ENCODE measurements at regions not wholly inside any gene's neighbourhood (a gene's known extent, or its start where the extent isn't known, plus 50 kb on each side); places are given as distances from the start of the nearest gene placed in this dataset.
"Not testable (repeated sequence)": the region's sequence is repeated elsewhere in the genome, so short reads cannot be mapped to it uniquely, and the experiment has no call there.

DNA sequence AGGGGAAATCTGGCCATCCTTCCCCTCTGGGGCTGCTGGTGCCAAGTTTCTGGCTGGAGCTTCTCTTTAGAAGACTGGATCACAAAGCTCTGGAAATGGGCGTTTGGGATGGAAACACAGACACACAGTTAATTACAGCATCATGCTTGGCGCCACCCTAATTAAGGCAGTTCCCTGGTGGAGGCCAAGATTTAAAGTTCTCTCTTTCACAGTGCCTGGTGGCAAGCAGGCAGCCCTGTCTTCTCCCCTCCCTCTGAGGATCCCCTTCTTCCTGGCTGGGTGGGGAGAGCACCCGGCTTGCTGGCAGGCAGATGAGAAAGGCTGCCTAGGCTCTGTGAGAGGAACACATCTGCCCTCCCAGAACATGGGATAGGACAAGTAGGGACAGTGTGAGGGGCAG, 59.0 kb upstream of the NKD1 start:
- Histone ChIP-seq H3K79me2 (ENCODE audit: control insufficient read depth, insufficient read depth, low read length) (no peaks in the 10 kb centered on the region), H3K79me1 (ENCODE audit: low read length) (no peaks in the 10 kb centered on the region), H3K4me1 (ENCODE audit: control insufficient read depth, low read depth, low read length) (no peaks in the 10 kb centered on the region), H3K18ac (ENCODE audit: low read length) (no peak overlapping the region), H2BK120ac (ENCODE audit: low read depth, low read length) (no peak overlapping the region), H2AK5ac (ENCODE audit: low read length) (no peak overlapping the region), H3K36me3 (ENCODE audit: control insufficient read depth, insufficient read depth, low read length) (no peaks in the 10 kb centered on the region), H3K23ac (ENCODE audit: low read length) (no peak overlapping the region), H3K9ac (ENCODE audit: low read length) (no peak overlapping the region), H2BK15ac (replicated peaks; ENCODE audit: low read depth) (no peak overlapping the region), H4K5ac (ENCODE audit: low read length) (no peak overlapping the region), H4K8ac (ENCODE audit: low read depth, low read length) (no peak overlapping the region), H3K4me3 (ENCODE audit: low read length) (no peak overlapping the region), H3K4ac (ENCODE audit: low read depth, low read length) (no peak overlapping the region), H3K27ac (ENCODE audit: low read depth, low read length) (no peak overlapping the region), H3K4me2 (ENCODE audit: low read length) (no peak overlapping the region), H3K27me3 (ENCODE audit: insufficient read depth, low read length, poor library complexity) (no peaks in the 10 kb centered on the region), H2BK5ac (ENCODE audit: low read length) (no peak overlapping the region), H3K56ac (ENCODE audit: low read length) (no peak overlapping the region)
- no peak for DNase-seq
- WGBS (ENCODE audit: extremely low coverage, insufficient coverage, low lambda C conversion rate): no CpG with 5 or more reads among the region's 3 CpGs

DNA sequence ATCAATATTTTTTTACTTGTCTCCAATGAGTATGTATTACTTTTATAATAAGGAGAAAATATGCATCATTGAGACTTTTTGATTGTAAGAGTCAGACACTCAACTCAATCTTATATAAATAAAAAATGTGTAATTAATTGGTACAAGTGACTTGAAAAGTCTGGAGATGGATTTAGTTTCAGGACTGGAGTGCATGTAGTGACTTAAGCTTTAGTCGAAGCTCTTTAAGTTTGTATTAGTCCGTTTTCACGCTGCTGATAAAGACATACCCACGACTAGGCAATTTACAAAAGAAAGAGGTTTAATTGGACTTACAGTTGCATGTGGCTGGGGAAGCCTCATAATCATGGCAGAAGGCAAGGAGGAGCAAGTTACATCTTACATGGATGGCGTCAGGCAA, 60.7 kb upstream of the NKD1 start:
- H3K56ac ChIP-seq (ENCODE audit: low read length): no peak overlapping the region
- no peak overlapping the region for H3K4me3 ChIP-seq (ENCODE audit: low read length)
- H3K4ac ChIP-seq (ENCODE audit: low read depth, low read length): no peak overlapping the region
- no peak overlapping the region for H3K27ac ChIP-seq (ENCODE audit: low read depth, low read length)
- no peak overlapping the region for H4K8ac ChIP-seq (ENCODE audit: low read depth, low read length)
- H2AK5ac ChIP-seq (ENCODE audit: low read length): no peak overlapping the region
- H3K4me1 ChIP-seq (ENCODE audit: control insufficient read depth, low read depth, low read length): no peaks in the 10 kb centered on the region
- H3K79me2 ChIP-seq (ENCODE audit: control insufficient read depth, insufficient read depth, low read length): no peaks in the 10 kb centered on the region
- no peaks in the 10 kb centered on the region for H3K27me3 ChIP-seq (ENCODE audit: insufficient read depth, low read length, poor library complexity)
- no peak overlapping the region for H4K5ac ChIP-seq (ENCODE audit: low read length)
- H3K18ac ChIP-seq (ENCODE audit: low read length): no peak overlapping the region
- H3K9ac ChIP-seq (ENCODE audit: low read length): no peak overlapping the region
- H2BK5ac ChIP-seq (ENCODE audit: low read length): no peak overlapping the region
- no peak overlapping the region for H3K4me2 ChIP-seq (ENCODE audit: low read length)
- H2BK120ac ChIP-seq (ENCODE audit: low read depth, low read length): no peak overlapping the region
- H3K23ac ChIP-seq (ENCODE audit: low read length): no peak overlapping the region
- no CpG with 5 or more reads among the region's 5 CpGs for WGBS (ENCODE audit: extremely low coverage, insufficient coverage, low lambda C conversion rate)
- no peaks in the 10 kb centered on the region for H3K36me3 ChIP-seq (ENCODE audit: control insufficient read depth, insufficient read depth, low read length)
- no peak for DNase-seq
- H2BK15ac ChIP-seq (replicated peaks; ENCODE audit: low read depth): no peak overlapping the region
- no peaks in the 10 kb centered on the region for H3K79me1 ChIP-seq (ENCODE audit: low read length)

DNA sequence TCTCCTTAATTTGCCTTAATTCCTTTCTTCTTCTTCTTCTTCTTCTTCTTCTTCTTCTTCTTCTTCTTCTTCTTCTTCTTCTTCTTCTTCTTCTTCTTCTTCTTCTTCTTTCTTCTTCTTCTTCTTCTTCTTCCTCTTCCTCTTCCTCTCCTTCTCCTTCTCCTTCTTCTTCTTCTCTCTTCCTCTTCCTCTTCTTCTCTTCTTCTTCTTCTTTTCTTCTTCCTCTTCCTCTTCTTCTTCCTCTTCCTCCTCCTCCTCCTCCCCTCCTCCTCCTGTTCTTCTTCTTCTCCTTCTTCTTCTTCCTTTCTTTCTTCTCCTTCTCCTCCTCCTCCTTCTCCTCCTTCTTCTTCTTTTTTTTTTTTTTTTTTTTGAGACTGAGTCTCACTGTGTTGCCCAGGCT, 62.0 kb upstream of the NKD1 start:
- H3K4me2 ChIP-seq (ENCODE audit: low read length); H2AK5ac ChIP-seq (ENCODE audit: low read length); H3K79me1 ChIP-seq (ENCODE audit: low read length); H3K56ac ChIP-seq (ENCODE audit: low read length); H3K36me3 ChIP-seq (ENCODE audit: control insufficient read depth, insufficient read depth, low read length); H3K18ac ChIP-seq (ENCODE audit: low read length); H3K4ac ChIP-seq (ENCODE audit: low read depth, low read length); DNase-seq; H2BK5ac ChIP-seq (ENCODE audit: low read length); H2BK120ac ChIP-seq (ENCODE audit: low read depth, low read length); H3K9ac ChIP-seq (ENCODE audit: low read length); H4K5ac ChIP-seq (ENCODE audit: low read length); H4K8ac ChIP-seq (ENCODE audit: low read depth, low read length); H3K27me3 ChIP-seq (ENCODE audit: insufficient read depth, low read length, poor library complexity); H3K4me3 ChIP-seq (ENCODE audit: low read length); H2BK15ac ChIP-seq (replicated peaks; ENCODE audit: low read depth); H3K27ac ChIP-seq (ENCODE audit: low read depth, low read length); H3K4me1 ChIP-seq (ENCODE audit: control insufficient read depth, low read depth, low read length); H3K23ac ChIP-seq (ENCODE audit: low read length); H3K79me2 ChIP-seq (ENCODE audit: control insufficient read depth, insufficient read depth, low read length): not testable (repeated sequence)

DNA sequence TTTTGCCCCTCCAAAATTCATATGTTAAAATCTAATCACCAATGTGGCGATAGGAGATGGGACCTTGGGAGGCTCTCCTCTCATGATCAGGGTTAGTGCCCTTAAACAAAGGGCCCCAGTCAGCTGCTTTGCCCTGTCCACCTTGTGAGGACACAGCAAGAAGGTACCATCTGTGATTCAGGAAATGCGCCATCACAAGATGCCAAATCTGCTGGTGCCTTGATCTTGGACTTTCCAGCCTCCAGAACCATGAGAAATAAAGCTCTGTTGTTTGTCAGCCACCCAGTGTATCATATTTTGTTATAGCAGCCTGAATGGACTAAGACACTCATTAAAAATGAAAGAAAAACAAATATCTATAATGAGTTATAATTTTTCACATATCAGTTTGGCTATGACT, 63.0 kb upstream of the NKD1 start:
- H4K8ac ChIP-seq (ENCODE audit: low read depth, low read length): no peak overlapping the region
- no peaks in the 10 kb centered on the region for H3K36me3 ChIP-seq (ENCODE audit: control insufficient read depth, insufficient read depth, low read length)
- H3K9ac ChIP-seq (ENCODE audit: low read length): no peak overlapping the region
- no peak overlapping the region for H4K5ac ChIP-seq (ENCODE audit: low read length)
- H2BK15ac ChIP-seq (replicated peaks; ENCODE audit: low read depth): no peak overlapping the region
- H3K18ac ChIP-seq (ENCODE audit: low read length): no peak overlapping the region
- no peaks in the 10 kb centered on the region for H3K4me1 ChIP-seq (ENCODE audit: control insufficient read depth, low read depth, low read length)
- DNase-seq: no peak
- H3K27ac ChIP-seq (ENCODE audit: low read depth, low read length): no peak overlapping the region
- H3K4me2 ChIP-seq (ENCODE audit: low read length): no peak overlapping the region
- no peaks in the 10 kb centered on the region for H3K79me2 ChIP-seq (ENCODE audit: control insufficient read depth, insufficient read depth, low read length)
- no peak overlapping the region for H3K4me3 ChIP-seq (ENCODE audit: low read length)
- H3K23ac ChIP-seq (ENCODE audit: low read length): no peak overlapping the region
- no CpG with 5 or more reads among the region's 2 CpGs for WGBS (ENCODE audit: extremely low coverage, insufficient coverage, low lambda C conversion rate)
- H3K27me3 ChIP-seq (ENCODE audit: insufficient read depth, low read length, poor library complexity): no peaks in the 10 kb centered on the region
- H3K56ac ChIP-seq (ENCODE audit: low read length): no peak overlapping the region
- H2AK5ac ChIP-seq (ENCODE audit: low read length): no peak overlapping the region
- H2BK120ac ChIP-seq (ENCODE audit: low read depth, low read length): no peak overlapping the region
- no peak overlapping the region for H3K4ac ChIP-seq (ENCODE audit: low read depth, low read length)
- H2BK5ac ChIP-seq (ENCODE audit: low read length): no peak overlapping the region
- H3K79me1 ChIP-seq (ENCODE audit: low read length): no peaks in the 10 kb centered on the region

DNA sequence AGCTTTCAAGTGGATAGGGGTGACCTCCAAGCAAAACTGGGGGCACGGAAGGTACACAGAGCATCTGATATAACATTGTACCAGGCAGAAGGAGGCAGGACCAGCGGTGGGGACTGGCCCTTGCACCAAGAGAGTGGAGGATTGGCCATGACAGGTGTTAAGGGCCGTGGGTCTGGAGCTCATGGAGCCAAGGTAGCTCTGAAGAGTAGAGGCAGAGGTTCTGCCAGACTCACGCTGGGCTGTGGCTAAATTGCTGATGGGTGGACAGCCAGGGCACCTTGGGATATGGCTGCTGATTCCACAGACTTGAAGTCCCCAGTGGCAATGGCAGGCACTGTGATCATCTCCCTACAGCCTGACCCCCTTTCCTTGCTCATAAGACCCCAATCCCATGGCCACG, 65.9 kb upstream of the NKD1 start:
- Histone ChIP-seq H3K79me1 (ENCODE audit: low read length) (no peaks in the 10 kb centered on the region), H3K4me1 (ENCODE audit: control insufficient read depth, low read depth, low read length) (no peaks in the 10 kb centered on the region), H3K4me3 (ENCODE audit: low read length) (no peak overlapping the region), H4K5ac (ENCODE audit: low read length) (no peak overlapping the region), H2BK5ac (ENCODE audit: low read length) (no peak overlapping the region), H3K56ac (ENCODE audit: low read length) (no peak overlapping the region), H3K27ac (ENCODE audit: low read depth, low read length) (no peak overlapping the region), H2BK120ac (ENCODE audit: low read depth, low read length) (no peak overlapping the region), H3K4ac (ENCODE audit: low read depth, low read length) (no peak overlapping the region), H3K27me3 (ENCODE audit: insufficient read depth, low read length, poor library complexity) (no peaks in the 10 kb centered on the region), H3K36me3 (ENCODE audit: control insufficient read depth, insufficient read depth, low read length) (no peaks in the 10 kb centered on the region), H2AK5ac (ENCODE audit: low read length) (no peak overlapping the region), H4K8ac (ENCODE audit: low read depth, low read length) (no peak overlapping the region), H2BK15ac (replicated peaks; ENCODE audit: low read depth) (no peak overlapping the region), H3K79me2 (ENCODE audit: control insufficient read depth, insufficient read depth, low read length) (no peaks in the 10 kb centered on the region), H3K4me2 (ENCODE audit: low read length) (no peak overlapping the region), H3K18ac (ENCODE audit: low read length) (no peak overlapping the region), H3K23ac (ENCODE audit: low read length) (no peak overlapping the region), H3K9ac (ENCODE audit: low read length) (no peak overlapping the region)
- no CpG with 5 or more reads among the region's 5 CpGs for WGBS (ENCODE audit: extremely low coverage, insufficient coverage, low lambda C conversion rate)
- DNase-seq: no peak

DNA sequence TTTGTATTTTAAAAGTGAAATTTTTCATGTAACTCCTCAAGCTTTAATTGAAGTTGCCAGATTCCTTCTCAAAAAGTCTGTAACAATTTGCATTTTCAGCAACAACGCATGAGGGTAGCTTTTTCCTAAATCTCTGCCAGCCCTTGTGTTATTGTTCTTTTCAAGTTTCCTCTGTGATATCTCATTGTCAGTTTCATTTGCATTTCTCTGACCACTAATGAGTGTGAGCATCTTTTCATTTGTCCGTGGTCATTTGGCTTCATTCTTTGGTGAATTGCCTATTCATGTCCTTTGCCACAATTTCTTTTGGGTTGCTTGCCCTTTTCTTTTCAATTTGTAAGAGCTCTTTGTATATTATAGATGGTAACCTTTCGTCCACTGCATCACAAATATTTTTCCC, 68.0 kb upstream of the NKD1 start:
- Histone ChIP-seq H2BK5ac (ENCODE audit: low read length) (no peak overlapping the region), H3K27me3 (ENCODE audit: insufficient read depth, low read length, poor library complexity) (no peaks in the 10 kb centered on the region), H2AK5ac (ENCODE audit: low read length) (no peak overlapping the region), H3K23ac (ENCODE audit: low read length) (no peak overlapping the region), H3K56ac (ENCODE audit: low read length) (no peak overlapping the region), H2BK15ac (replicated peaks; ENCODE audit: low read depth) (no peak overlapping the region), H3K79me1 (ENCODE audit: low read length) (no peaks in the 10 kb centered on the region), H3K9ac (ENCODE audit: low read length) (no peak overlapping the region), H4K5ac (ENCODE audit: low read length) (no peak overlapping the region), H3K4me1 (ENCODE audit: control insufficient read depth, low read depth, low read length) (no peaks in the 10 kb centered on the region), H3K18ac (ENCODE audit: low read length) (no peak overlapping the region), H4K8ac (ENCODE audit: low read depth, low read length) (no peak overlapping the region), H3K27ac (ENCODE audit: low read depth, low read length) (no peak overlapping the region), H3K4me3 (ENCODE audit: low read length) (no peak overlapping the region), H3K79me2 (ENCODE audit: control insufficient read depth, insufficient read depth, low read length) (no peaks in the 10 kb centered on the region), H2BK120ac (ENCODE audit: low read depth, low read length) (no peak overlapping the region), H3K36me3 (ENCODE audit: control insufficient read depth, insufficient read depth, low read length) (no peaks in the 10 kb centered on the region), H3K4ac (ENCODE audit: low read depth, low read length) (no peak overlapping the region), H3K4me2 (ENCODE audit: low read length) (no peak overlapping the region)
- no CpG with 5 or more reads among the region's 3 CpGs for WGBS (ENCODE audit: extremely low coverage, insufficient coverage, low lambda C conversion rate)
- DNase-seq: no peak

Data from mesendoderm (in vitro differentiated cells).